ENCODE measurements at regions not wholly inside any gene's neighbourhood (a gene's known extent, or its start where the extent isn't known, plus 50 kb on each side); places are given as distances from the start of the nearest gene placed in this dataset.

GRCh38 chr14:61847861-61848260, 85.6 kb downstream of the SNAPC1 start:
- no peak for DNase-seq

- no peak for DNase-seq
Measured at GRCh38 chr14:61854898-61855297, 92.7 kb downstream of the SNAPC1 start.

GRCh38 chr14:61860294-61860918, 98.2 kb downstream of the SNAPC1 start:
- DNase-seq, result no peak

GRCh38 chr14:61861320-61861865, 99.2 kb downstream of the SNAPC1 start:
- no peak for DNase-seq

GRCh38 chr14:61864329-61864898, 102.2 kb downstream of the SNAPC1 start:
- DNase-seq, result no peak

- no peak for DNase-seq
Measured at GRCh38 chr14:61866932-61867920, 105.0 kb downstream of the SNAPC1 start.

GRCh38 chr14:61868846-61869245, 106.6 kb downstream of the SNAPC1 start:
- DNase-seq, result no peak

- DNase-seq, result no peak
Measured at GRCh38 chr14:61870163-61870562, 107.9 kb downstream of the SNAPC1 start.

GRCh38 chr14:61872452-61872851, 110.2 kb downstream of the SNAPC1 start:
- DNase-seq, result no peak

- DNase-seq, result no peak
Measured at GRCh38 chr14:61875483-61875882, 113.3 kb downstream of the SNAPC1 start.

- DNase-seq, result no peak
Measured at GRCh38 chr14:61876362-61877034, 114.3 kb downstream of the SNAPC1 start.

GRCh38 chr14:61877035-61877390, 114.8 kb downstream of the SNAPC1 start:
- DNase-seq, result no peak

GRCh38 chr14:61877768-61878167, 115.5 kb downstream of the SNAPC1 start:
- no peak for DNase-seq

GRCh38 chr14:61878931-61879330, 116.7 kb downstream of the SNAPC1 start:
- DNase-seq, result no peak

GRCh38 chr14:61881046-61881445, 118.8 kb downstream of the SNAPC1 start:
- DNase-seq, result no peak

- no peak for DNase-seq
Measured at GRCh38 chr14:61884711-61885110, 122.5 kb downstream of the SNAPC1 start.

- no peak for DNase-seq
Measured at GRCh38 chr14:61885203-61885961, 123.2 kb downstream of the SNAPC1 start.

- no peak for DNase-seq
Measured at GRCh38 chr14:61887628-61888027, 125.4 kb downstream of the SNAPC1 start.

GRCh38 chr14:61889914-61890351, 127.7 kb downstream of the SNAPC1 start:
- no peak for DNase-seq

GRCh38 chr14:61891170-61891569, 128.9 kb downstream of the SNAPC1 start:
- no peak for DNase-seq

GRCh38 chr14:61891810-61892209, 129.6 kb downstream of the SNAPC1 start:
- DNase-seq, result no peak
